Mammary epithelial cell (primary cell): ENCODE measurements at regions not wholly inside any gene's neighbourhood (a gene's known extent, or its start where the extent isn't known, plus 50 kb on each side); places are given as distances from the start of the nearest gene placed in this dataset.

ENCODE experiments used
- CTCF ChIP-seq, 2 donors: IDR thresholded peaks in 1 of 2; conservative IDR thresholded peaks in 1 of 2; 2 replicates each; pipeline ENCODE4 v1.5.1; 2011 to 2012; ENCODE audit warnings: inconsistent platforms in 2 of 2, low read length in 2 of 2, mild to moderate bottlenecking in 2 of 2, control low read depth in 1 of 2, low read depth in 1 of 2; ENCODE audit not compliant: insufficient read depth in 1 of 2; ENCODE audit errors: extremely low read depth in 1 of 2
- EZH2 ChIP-seq: IDR thresholded peaks from 2 replicates; pipeline ENCODE4 v1.6.1; 2012; ENCODE audit warnings: low read length, inconsistent platforms, borderline replicate concordance

DNA sequence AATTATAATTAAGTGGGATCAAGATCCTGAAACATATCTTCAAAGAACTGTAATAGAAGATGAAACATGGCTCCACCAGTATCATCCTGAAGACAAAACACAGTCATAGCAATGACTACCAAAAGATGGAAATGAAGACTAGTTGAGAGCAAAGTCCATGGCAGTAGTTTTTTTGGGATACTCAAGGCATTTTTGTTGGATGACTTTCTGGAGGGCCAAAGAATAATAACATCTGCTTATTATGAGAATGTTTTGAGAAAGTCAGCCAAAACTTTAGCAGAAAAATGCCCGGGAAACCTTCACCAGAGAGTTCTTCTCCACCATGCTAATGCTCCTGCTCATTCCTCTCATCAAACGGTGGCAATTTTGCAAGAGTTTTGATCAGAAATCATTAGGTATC, 809.4 kb upstream of the RAG2 start:
- TF ChIP-seq CTCF (conservative IDR thresholded peaks at IDR 0.05 in 1 of 2, IDR thresholded peaks at IDR 0.05 in 1 of 2; ENCODE audit: extremely low read depth in 1 of 2, insufficient read depth in 1 of 2, low read depth in 1 of 2, low read length in 2 of 2) (no peak), EZH2 (no peak)
